Stimulated activated CD4-positive, alpha-beta T cell treated with anti-CD3 and anti-CD28 coated beads, TNF-alpha, amount 100 ng/mL, for 1 hour (primary cell): ENCODE measurements at regions not wholly inside any gene's neighbourhood (a gene's known extent, or its start where the extent isn't known, plus 50 kb on each side); places are given as distances from the start of the nearest gene placed in this dataset.
A peak's percentile ranks its signal among the peaks of the same experiment; 100 is the strongest.
"Not testable (repeated sequence)": the region's sequence is repeated elsewhere in the genome, so short reads cannot be mapped to it uniquely, and the experiment has no call there.

Source experiments
- DNase-seq, 3 donors: peaks; one replicate each; pipeline ENCODE4 v3.0.0-alpha.2; 2020; ENCODE audit warnings: low read depth in 3 of 3, low spot score in 1 of 3

- DNase-seq, result not testable (repeated sequence)
These were observed 1131.9 kb downstream of the TMEM121 start for GRCh38 chr14:106658066-106658860.

DNA sequence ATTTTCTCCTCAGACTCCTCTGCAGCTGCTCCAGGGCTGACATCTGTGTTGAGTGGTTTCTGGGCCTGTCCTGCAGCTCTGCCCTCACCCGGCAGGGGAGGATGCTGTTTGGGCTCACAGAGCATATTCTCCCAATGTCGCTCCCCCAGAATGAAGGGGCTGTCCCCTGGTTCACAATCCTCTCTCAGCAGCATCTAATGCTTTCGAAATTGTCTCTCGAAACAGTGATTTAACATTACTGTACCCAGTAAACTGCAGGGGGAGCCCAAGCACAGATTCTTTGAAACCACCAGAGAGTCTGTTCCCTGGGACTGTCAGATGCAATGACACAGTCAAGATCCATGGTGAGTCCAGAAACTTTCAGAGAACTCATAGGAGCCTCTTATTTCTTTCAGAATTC, 1135.2 kb downstream of the TMEM121 start:
- peak in 1 of 3 donors; percentile 9 for DNase-seq

DNA sequence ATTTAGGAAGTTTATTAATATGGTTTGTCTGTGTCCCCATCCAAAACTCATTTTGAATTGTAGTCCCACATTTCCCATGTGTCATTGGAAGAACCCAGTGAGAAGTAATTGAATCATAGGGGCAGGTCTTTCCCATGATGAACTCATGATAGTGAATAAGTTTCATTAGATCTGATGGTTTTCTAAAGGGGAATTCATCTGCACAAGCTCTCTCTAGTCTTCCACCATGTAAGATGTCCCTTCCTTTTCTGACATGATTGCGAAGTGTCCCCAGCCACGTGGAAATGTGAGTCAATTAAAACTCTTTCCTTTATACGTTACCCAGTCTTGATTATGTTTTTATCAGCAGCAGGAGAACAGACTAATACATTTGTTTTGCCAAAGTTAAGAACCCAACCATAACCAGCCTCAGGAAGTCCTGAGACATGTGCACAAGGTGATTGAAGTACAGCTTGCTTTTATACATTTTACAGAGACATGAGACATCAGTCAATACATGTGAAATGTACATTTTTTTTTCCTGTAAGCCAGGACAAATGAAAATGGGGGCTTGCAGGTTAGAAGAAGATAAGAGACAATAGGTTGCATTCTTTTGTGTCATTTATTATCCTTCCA, 1136.7 kb downstream of the TMEM121 start:
- DNase-seq, result no peak

GRCh38 chr14:106663805-106664410, 1137.5 kb downstream of the TMEM121 start:
- DNase-seq, result peak; percentile 5 to 50 (median 13)

DNA sequence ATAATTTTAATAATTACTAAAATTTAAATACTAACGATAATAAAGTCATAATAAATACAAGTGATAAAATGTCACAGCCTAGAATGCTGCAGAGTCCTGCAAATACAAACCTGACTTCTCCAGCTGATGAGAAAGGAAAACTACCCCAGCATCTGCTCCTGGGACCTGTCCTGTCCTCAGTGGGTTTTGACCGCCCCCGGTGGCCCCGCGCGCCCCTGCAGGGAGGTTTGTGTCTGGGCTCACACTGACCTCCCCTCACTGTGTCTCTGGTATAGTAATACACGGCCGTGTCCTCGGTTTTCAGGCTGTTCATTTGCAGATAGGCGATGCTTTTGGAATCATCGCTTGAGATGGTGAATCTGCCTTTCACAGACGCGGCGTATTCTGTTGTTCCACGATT, 1139.4 kb downstream of the TMEM121 start:
- peak in 1 of 3 donors; percentile 14 for DNase-seq

DNA sequence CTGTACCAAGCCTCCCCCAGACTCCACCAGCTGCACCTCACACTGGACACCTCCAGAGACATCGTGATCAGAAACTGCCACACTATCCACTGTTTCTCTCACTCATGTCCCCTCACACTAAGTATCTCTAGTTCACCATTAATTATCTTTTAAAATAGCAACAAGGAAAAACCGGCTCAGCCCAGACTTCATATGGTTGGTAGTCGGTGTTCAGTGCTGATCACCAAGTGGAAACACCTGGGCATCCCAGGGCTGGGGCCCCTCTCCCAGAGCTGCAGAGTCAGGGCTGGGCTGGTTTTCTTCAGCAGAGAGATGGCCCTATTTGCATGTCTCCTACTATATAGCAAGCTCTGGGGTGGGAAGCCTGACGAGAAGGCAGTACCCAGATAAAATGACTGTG, 1140.0 kb downstream of the TMEM121 start:
- DNase-seq, result no peak

GRCh38 chr14:106670011-106670410, 1143.6 kb downstream of the TMEM121 start:
- DNase-seq, result no peak

GRCh38 chr14:106674093-106674492, 1147.7 kb downstream of the TMEM121 start:
- not testable (repeated sequence) for DNase-seq

DNA sequence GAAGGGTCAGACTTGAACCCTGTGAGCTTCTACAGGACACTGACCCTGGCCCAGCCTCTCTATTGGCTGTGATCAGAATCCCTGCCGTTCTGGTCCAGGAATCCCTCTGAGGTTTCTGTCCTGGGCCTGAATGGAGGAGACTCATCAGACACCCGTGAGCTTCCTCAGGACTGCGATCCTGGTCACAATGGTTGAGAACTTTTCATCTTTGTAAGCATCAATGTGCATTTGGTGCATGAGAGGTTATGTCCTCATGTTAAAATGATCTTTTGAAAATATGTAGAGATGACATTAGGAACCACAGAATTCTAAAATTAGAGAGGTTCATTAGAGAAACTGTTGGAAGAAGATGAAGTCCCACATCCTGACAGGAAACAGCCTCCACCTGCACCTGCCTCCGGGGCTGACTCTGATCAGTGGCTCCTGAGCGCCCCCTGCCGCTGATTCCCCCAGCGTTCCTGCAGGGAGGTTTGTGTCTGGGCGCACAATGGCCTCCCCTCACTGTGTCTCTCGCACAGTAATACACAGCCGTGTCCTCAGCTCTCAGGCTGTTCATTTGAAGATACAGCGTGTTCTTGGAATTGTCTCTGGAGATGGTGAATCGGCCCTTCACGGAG, 1148.2 kb downstream of the TMEM121 start:
- peak in 2 of 3 donors; percentile 35 to 36 for DNase-seq

DNA sequence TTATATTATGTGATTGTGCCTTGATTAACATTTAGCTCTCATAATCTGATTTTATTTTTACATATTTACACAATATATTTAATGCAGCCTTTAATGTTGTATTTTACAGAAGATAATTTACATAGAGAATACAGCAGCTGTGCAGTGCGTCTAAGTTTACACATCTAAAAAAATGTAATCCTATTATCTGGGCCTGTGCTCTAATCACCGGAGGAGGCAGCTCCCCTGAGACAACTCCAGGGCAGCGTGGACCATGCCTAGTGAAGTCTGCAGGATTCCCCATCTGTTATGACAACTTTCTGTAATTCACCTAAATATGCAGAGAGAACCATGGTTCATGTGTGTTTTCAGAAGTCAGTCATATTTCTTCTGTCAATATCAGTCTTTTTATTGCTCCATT, 1149.3 kb downstream of the TMEM121 start:
- not testable (repeated sequence) for DNase-seq

DNA sequence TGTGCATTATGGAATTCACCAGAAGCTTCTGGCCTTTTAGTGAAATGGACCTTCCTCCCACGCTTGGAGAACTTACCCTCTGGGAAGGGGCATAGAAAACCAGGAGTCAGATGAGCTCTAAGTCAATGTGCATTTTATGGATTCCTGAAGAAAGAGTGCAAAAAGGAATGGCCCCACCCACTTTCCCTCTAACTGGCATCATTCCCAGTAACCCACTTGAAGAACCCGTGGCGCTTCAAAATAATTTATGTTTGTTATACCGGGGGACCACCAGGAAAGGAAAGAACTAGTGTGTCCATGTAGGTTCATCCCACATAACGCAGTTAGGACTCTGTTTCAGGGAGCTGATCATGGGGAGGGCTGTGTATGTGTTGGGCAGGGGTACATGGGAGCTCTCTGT, 1153.4 kb downstream of the TMEM121 start:
- no peak for DNase-seq

DNA sequence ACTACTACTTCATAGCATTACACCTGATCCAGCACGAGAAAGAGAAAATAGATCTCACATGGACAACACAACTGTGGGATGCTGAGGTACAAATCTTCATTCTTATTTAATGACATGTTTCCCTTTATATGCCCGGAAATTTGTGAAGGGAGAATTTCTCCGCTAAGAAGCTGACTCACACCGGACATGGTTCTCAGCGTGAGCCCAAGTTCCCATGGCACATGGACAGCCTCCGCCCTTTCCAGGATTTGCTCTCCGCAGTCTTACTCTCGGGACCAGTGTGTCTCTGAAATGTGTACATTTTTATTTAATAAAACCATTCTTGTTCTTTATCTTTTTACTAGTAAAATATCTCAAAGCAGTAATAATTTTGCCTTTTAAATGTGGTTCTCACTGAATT, 1154.8 kb downstream of the TMEM121 start:
- DNase-seq, result no peak

- no peak for DNase-seq
These were observed 1155.2 kb downstream of the TMEM121 start for GRCh38 chr14:106681568-106681967.

- DNase-seq, result no peak
These were observed 1157.2 kb downstream of the TMEM121 start for GRCh38 chr14:106683631-106684030.

- no peak for DNase-seq
These were observed 1160.2 kb downstream of the TMEM121 start for GRCh38 chr14:106686533-106686932.

GRCh38 chr14:106690333-106690891, 1164.0 kb downstream of the TMEM121 start:
- no peak for DNase-seq

DNA sequence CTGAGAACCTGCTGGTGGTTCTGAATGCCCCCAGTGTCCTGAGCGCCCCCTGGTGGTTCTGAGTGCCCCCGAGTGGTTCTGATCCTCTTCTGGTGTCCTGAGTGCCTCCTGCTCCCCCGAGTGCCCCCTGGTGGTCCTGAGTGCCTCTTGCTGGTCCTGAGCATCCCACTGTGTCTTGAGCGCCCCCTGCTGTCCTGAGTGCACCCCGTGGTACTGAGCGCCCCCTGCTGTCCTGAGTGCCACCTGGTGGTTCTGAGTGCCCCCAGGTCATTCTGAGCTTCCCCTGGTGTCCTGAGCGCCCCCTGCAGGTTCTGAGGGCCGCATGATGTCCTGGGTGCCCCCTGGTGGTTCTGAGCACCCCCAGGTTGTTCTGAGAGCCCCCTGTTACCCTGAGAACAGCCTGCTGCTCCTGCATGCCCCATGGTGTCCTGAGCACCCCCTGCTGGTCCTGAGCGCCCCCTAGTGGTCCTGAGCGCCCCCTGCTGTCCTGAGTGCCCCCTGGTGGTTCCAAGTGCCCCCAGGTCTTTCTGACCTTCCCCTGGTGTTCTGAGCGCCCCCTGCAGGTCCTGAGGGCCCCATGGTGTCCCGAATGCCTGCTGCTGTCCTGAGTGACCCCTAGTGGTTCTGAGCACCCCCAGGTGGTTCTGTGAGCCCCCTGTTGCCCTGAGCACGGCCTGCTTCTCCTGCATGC, 1165.4 kb downstream of the TMEM121 start:
- peak in 1 of 3 donors; percentile 45 for DNase-seq

GRCh38 chr14:106694638-106695393, 1168.4 kb downstream of the TMEM121 start:
- peak in 2 of 3 donors; percentile 24 to 55 for DNase-seq

DNA sequence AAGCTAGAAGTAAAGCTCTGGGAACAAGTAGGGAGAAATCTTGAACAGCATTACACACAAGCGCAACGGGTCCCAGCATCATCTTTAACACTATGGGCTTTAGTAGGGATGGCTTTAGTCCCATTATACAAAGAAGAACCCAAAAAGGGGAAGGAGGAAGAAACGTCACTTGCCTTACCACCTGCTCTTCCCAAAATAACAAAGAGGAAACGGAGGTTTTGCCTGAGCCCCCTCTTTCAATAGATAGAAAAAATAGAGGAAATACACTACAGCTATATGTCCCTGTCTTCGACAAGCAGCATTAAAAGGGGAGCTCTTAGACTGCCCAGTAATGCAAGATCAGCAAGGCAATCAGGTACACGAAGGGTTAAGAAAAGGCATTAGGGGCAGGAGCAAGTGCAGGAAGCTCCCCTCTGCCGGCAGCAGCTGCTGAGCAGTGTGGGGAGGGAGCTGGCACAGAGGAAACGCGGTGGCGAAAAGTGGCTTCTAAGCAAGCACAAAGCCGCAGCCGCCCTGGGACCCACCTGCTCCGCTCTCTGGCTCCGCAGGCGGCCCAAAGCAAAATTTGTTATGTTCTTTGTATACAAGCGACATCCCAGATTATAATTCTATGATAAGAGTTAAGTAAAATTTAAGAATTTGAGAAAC, 1172.4 kb downstream of the TMEM121 start:
- not testable (repeated sequence) for DNase-seq

DNA sequence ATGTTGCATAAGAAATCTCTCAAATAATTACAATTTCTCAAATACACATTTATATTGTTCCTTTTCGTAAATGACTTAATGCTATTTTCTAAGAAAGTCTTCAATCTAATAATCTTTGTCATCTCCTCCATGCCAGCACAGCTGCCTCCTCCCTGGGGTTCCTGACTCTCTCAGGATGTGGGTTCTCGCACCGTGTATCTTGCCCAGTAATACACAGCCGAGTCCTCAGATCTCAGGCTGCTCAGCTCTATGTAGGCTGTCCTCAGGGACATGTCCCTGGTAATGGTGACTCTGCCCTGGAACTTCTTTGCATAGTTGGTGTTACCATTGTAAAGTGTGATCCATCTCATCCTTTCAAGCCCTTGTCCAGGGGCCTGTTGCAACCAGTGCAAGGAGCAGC, 1177.3 kb downstream of the TMEM121 start:
- not testable (repeated sequence) for DNase-seq
